ENCODE measurements at regions not wholly inside any gene's neighbourhood (a gene's known extent, or its start where the extent isn't known, plus 50 kb on each side); places are given as distances from the start of the nearest gene placed in this dataset.

GRCh38 chr12:83323866-83324265 is 637.2 kb downstream of the TMTC2 start:
- TF ChIP-seq, protein P1, sequence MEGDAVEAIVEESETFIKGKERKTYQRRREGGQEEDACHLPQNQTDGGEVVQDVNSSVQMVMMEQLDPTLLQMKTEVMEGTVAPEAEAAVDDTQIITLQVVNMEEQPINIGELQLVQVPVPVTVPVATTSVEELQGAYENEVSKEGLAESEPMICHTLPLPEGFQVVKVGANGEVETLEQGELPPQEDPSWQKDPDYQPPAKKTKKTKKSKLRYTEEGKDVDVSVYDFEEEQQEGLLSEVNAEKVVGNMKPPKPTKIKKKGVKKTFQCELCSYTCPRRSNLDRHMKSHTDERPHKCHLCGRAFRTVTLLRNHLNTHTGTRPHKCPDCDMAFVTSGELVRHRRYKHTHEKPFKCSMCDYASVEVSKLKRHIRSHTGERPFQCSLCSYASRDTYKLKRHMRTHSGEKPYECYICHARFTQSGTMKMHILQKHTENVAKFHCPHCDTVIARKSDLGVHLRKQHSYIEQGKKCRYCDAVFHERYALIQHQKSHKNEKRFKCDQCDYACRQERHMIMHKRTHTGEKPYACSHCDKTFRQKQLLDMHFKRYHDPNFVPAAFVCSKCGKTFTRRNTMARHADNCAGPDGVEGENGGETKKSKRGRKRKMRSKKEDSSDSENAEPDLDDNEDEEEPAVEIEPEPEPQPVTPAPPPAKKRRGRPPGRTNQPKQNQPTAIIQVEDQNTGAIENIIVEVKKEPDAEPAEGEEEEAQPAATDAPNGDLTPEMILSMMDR (IDR thresholded peaks at IDR 0.05) = no peak
- no peak for TF ChIP-seq POLR2A (IDR thresholded peaks at IDR 0.05)
